HG02943 (cell line): ENCODE measurements at regions not wholly inside any gene's neighbourhood (a gene's known extent, or its start where the extent isn't known, plus 50 kb on each side); places are given as distances from the start of the nearest gene placed in this dataset.

Source experiments
- ATAC-seq: cut with Tn5 transposase; IDR thresholded peaks from one replicate; pipeline ENCODE4 v1.9.1; 2021; ENCODE audit warnings: mild to moderate bottlenecking, low read depth, moderate library complexity; ENCODE audit not compliant: unreplicated experiment

DNA sequence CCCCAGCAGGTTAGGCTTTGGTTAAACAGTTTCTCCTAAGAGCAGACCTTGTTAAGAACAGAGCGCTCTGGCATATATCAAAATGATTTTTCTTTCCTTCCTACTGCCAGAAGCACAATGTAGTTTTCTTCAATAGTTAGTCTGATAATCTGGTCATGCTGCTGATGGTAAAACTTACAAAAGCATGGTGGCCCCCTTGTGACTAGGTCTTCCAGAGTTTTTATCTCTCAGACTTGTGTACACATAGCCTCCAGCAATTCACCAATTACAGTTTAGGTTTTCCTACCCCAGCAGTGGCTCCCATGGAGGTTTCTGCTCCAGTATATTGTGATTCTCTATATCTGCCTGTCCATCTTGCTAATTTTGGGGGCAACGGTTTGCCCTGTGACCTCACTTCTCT is 73.3 kb upstream of the DPH5 start:
- ATAC-seq: no peak

DNA sequence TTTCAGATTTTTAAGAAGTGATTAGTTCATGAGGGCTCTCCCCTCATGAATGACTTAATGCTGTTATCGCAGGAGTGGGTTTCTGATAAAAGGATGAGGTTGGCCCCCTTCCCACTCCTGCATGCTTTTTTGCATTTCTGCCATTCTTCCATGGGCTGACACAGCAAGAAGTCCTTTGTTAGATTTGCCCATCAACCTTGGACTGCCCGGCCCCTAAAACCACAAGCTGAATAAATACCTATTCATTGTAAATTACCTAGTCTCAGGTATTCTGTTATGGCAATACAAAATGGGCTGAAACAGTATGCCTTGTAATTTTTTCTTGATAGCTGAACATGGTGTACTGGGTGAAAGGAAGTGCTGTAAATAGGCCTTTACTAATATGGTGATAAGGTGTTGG is 72.7 kb upstream of the DPH5 start:
- no peak for ATAC-seq

DNA sequence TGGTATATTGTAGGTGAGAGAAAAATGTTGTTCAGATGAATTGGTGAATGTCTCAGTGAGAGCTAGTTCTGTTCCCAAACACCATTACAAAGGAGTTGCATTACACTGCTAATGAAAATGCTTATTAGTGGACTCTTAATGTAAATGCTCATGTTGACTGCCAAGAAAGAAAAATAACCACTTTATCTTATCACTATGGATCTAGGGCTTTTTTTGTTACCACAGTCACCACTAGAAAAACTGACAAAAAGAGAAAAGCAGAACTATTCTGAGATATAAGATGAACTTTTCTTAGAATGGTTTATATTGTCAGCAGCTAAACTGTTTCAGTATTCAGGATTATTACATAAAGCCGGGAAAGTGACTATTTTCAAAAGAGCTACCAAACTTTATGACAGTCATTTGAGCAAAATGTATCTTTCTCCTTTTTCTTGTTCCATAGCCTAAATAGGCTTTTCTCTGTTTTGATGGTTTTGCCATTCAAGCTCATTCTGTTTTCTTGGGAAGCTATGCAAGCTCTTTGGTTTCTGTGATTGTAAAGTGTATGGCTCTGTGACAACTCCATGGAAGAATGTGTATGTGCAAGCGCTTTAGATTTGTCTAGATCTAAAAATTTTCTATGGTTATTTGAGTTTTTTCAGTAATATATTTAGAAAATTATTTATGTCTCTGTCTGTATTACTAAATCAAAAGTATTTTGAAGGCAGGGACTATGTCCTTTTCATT is 64.2 kb upstream of the DPH5 start:
- ATAC-seq: no peak

DNA sequence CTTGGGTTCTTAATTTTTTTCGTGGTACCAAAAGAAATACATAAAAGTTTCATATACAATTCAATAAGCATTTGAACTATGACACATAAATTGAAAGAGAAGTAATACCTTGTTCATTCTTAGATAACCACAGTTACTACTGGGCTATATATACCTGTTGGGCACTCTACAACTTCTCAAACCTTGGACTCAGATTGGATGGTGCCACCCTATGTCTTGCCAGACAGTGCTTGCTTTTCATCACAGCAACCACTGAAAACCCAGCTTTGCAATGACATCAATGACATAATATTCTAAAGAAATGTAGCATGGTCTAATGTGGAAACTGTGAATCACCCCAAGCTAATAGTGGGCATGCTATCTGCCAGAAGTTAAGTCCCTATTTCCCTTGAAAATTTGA is 62.8 kb upstream of the DPH5 start:
- no peak for ATAC-seq

DNA sequence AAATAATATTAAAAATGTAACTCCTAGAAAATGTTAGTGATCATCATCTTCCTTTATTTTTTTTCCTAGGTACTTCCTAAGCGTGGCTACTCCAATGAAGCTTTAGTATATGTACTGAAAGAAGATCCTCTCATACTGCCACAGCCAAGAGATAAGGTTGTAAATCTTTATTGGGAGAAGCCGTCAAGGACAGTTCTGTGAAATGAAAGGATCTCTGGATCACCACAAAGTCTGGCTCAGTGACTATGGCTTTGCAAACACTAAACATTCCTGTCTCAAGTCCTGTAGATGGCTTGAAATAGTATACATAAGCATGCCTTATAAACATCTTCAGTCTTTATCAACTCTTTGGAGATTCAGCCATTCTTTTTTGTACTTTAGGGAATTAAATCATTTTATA is 61.2 kb upstream of the DPH5 start:
- no peak for ATAC-seq

DNA sequence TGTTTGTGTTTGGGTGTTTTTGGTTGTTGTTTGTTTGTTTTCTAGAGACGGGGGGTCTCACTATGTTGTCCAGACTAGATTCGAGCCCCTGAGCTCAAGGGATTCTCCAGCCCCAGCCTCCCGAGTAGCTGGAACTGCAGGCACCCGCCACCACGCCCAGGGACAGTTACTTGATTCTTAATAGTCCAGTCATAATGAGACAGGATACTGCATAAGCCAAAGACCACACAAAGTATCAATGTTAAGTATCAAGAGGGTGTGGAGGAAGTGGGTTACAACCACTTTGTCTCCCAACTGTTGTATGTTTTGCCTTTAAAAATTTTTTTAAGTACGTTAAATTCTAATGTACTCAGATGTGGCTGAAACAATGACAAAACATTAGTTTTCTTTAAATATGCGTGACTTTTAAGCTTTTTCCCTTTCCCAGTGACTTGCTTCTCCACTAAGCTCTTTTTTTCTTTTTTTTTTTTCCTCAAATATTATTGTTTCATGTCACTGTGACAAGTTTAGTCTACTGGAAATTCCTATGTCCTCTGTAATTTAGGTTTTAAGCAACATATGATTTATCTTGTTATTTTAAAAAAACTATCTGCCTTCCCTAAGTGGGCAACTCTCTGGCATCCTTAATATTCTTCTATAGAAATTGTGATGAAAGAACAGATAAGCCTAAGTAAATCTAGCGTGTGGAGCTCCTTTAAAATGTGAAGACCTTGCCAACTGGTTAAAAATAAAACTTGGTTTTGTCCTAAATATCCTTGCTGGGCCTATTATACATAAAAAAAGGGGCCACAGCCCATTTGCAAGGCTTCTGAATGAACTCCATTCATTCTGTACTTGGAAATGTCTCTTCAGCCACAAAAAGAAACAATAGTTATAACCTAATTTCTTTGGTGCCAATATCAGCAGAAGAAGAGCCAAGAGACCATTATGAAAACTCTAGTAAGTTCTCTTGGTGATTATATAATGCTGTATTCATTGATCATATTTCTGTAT is 56.2 kb upstream of the DPH5 start:
- ATAC-seq: no peak

DNA sequence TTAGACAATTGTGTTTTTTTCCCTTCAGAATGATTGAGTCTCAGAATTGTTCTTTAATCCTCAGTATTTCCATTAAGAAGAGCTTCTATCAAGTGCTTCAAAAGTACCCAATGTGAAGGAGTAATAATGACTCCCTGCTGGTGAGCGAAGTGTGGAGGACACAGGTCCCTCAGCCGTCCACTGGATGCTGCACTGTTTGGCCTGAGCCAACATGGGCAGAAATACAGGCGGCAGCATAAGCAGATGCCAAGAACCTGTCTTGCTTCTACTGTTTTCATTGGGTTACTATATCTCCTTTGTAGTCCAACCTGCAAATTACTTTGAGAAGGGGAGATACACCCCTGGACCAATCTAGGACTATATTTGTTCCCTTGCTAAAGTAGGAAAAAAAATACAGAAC is 55.3 kb upstream of the DPH5 start:
- no peak for ATAC-seq

DNA sequence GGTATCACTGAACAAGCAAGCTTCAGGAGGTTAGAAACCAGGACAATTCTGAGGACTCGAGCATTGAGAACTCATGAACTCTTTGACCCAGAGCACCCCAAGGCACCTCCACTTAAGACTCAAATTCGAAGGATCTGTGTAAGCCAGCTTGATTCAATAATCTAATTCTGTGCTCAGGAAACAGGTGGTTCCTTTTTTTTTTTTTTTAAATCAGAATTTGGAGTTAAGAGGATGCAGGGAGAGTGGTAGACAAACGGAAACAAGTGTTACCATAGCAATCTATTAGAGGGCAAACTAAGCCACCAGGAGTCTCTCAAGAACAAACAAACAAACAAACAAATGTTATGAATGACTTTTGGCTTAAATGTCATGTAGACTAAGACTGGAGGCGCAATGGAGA is 53.8 kb upstream of the DPH5 start:
- no peak for ATAC-seq

DNA sequence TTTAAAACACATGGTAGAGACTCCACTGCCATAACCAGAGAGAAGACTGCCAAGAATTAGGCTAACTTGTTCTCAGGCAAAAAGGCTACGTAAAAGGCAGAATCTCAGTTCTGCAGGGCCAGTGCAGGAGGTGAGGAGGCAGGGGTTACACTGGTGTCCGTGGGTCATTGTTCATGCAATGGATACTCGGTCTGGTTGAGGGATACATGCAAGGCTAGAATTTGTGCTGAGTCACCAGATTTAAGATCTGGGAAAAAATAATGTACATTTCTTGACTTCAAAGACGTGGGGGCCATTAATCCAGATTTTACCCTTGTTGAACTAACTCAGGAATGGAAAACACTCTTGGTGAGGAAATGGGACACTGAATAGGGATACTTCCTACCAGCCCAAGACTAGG is 52.3 kb upstream of the DPH5 start:
- no peak for ATAC-seq

DNA sequence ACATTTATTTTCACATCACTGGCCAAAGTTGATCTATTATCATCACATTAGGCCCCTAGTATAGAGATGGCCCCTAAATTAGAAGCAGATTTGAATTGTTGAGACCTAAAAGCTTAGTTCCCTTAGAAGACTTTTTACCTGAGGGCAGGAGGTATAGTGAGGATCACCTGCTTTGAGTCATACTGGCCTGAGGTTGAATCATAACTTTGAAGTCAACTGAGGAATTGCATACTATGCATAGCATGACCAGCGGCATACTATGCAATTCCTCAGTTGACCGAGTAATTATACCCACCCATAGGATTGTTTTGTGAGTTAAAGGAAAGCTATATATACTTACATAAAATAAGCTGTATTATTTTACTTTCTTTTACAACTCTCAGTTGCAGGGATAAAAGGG is 50.3 kb upstream of the DPH5 start:
- no peak for ATAC-seq
